Amniotic epithelial cell (primary cell): ENCODE measurements at regions not wholly inside any gene's neighbourhood (a gene's known extent, or its start where the extent isn't known, plus 50 kb on each side); places are given as distances from the start of the nearest gene placed in this dataset.

ENCODE experiments used
- DNase-seq: peaks from one replicate; pipeline ENCODE4 v3.0.0-alpha.2; 2010; ENCODE audit warnings: low read depth

DNA sequence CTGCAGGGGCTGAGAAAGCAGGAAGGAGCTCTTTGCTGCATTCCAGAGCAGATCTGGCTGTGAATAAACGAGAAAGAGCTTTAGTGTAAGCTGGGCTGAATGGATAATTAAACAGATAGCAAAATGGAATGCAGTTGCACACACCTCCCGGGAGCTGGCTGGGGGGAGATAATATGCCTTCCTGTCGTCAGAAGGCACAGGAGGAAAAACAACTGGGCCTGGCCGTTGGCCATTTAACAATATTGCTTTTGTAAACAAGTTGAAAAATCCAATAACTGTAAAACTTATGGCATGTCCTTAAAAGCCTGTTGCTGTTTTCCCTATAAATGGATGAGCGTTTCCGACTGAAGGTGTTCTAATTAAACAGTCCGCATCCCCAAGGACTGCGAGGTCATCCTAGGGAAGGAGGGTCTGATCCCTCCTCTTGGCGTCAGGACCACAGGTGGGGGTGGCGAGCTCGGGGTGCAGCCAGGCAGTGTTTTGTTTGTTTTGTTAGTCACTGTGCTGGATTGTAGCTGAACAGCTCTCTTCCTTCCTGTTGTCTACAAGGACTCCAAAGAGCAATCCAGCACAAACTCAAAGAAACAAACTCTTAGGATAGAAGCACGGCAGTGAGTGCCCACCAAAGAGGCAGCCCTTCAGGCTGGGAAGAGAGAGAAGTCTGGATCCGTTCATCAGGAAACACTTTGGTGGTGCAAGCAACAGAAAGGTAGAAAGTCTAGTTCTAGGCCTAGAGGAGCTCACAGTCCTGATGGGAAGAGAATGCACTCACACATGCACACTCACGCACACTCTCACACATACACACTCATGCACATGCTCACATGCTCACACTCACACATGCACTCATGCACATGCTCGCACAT lies 133.4 kb upstream of the SMAD3 start:
- peak; percentile 65 for DNase-seq

DNA sequence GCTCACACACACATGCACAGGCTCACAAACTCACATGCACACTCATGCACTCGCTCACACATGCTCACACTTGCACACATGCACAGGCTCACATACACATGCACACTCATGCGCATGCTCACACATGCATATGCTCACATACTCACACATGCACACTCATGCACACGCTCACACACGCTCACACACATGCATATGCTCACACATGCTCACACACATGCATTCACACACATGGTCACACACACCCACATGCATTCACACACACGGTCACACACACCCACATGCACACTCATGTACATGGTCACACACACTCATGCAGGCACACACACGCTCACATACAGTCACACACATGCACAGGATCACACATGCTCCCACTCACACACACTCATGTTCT lies 132.8 kb upstream of the SMAD3 start:
- no peak for DNase-seq

DNA sequence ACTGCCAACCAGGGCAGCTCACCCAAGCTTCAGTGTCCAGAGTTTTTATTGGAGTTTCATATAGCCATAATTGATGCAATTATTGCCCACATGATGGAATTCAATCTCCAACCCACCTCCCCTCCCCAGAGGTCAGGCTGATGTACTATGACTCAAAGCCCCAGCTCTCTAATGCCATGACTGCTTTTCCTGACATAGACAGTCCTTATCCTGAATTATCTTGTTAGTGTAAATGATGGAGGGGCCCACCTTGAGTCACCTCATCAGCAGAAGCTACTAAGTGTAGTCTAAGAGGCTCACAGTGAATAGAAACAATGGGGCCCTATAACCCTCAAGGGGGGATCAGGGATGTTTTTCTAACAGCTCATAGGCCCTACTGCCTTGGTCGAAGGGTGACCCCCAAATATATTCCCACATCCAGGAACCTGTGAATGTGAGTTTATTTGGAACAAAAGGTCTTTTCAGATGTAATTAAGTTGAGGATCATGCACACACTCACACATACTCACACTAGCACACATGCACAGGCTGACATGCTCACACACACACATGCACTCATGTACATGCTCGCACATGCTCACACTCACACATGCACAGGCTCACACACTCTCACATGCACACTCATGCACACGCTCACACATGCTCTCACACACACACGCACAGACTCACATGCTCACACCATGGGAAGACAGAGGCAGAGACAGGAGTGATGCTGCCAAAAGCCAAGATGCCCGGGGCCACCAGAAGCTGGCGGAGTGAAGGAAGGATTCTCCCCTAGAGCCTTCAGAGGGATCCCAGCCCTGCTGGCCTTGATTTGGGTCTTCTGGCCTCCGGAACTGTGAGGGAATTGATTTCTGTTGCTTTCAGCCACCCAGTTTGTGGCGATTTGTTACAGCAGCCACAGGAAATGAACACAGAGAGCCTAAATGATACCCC lies 131.2 kb upstream of the SMAD3 start:
- DNase-seq = no peak

DNA sequence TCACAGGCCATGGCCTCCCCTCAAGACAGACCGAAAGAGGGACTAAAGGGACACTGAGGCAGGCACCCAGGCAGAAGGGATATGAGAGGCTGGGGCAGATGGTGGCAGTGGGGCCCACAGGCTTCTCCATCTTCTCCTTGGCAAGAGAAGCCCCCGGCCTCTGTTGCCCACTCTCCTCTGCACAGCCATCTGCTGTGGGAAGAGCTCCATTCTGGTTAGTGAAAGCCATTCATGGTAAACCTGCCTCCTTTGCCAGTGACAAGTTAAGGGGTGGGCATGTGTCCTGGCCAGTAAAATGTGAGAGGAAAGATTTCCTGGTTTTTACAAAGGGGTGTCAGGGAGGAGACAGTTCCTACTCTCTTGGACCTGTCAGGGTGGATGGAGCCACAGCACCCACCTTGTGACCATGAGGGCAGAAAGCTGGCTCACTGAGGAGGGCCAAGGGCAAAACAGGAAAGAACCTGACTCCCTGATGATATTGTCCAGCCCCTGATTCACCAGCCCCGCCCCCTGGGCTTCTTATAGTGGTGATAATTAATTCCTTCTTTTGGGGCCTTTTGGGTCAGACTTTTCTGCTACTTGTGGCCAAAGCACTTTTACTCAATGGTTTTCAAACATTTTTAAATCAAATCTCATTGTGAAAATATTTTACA lies 130.4 kb upstream of the SMAD3 start:
- no peak for DNase-seq

DNA sequence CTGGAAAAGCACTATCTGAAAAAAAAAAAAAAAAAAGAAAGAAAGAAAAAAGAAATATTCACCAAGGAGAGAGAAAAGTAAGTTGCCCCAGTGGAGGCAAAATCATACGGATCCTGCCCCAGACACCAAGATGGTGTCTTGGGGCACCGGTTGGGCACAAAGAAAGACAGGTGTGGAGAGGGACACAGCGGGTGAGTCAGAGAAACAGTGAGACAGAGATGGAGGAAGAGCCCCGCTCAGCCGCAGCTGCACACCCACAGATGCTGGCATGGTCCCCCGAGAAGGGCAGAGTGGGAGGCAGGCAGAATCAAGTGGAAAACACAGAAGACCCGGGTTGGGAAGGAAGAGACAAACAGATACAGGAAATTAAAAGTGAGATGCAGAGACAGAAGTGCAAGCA lies 129.7 kb upstream of the SMAD3 start:
- no peak for DNase-seq

DNA sequence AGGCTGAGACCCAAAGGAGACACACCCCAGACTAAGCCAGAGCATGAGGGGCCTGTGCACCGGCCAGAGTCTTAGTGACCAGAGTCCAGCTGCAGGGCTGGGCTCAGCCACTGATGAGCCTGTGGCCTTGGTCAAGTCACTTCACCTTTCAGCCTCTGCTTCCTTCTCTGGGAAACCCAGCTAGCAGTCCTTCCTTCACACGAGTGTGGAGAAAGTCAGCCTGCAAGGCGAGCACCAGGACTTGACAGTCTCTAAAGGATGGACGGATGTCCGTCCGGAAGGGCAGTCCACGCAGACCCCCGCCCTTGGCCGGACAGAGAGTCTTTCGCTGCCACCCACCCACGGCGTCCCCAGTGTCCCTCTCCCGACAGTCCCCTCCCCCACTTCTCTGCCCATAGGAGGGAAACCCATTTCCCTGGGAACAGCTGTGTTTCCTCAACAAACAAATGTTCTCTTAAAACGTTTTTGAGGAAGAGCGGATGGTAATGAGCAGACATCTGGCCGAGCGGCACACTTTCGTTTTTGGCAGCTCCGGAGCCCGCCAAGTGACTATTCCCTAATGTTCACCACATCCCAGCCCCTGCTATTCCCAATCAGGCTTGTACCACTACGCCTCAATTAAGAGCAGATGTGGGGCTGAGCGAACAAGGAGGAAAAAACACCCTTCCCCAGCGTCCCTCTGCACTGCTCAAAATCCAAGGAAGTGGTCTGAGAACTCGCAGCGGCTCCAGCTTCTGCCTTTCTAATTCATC lies 129.1 kb upstream of the SMAD3 start:
- DNase-seq = no peak

DNA sequence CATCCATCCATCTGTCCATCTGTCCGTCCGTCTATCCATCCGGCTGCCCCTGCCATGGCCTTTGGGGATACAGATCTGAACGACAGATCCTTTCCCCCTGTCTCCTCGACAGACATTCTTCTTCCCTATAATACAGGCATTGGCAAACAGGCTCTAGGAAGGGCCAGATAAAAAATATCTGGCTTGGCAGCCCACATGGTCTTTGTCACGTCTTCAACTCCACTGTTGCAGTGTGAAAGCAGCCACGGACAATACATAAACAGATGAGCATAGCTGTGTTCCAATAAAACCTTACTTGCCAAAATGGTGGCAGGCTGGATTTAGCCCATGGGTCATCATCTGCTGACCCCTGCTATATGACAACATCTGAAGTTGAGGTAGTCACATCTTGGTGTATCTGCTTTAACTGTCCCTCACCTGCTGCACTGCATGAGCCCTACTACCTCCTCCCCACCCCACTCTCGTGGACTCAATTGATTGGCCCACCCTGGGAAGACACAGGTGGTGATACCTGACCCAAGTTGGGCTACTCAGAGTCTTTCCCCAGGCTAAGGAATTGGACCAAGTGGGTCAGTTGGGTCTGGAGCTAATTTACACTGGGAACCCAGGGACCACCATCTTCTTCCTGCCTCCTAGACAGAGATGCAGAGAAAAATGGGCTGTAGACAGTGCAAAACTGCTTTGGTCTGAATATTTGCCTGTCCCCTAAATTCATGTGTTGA lies 128.4 kb upstream of the SMAD3 start:
- DNase-seq = no peak

DNA sequence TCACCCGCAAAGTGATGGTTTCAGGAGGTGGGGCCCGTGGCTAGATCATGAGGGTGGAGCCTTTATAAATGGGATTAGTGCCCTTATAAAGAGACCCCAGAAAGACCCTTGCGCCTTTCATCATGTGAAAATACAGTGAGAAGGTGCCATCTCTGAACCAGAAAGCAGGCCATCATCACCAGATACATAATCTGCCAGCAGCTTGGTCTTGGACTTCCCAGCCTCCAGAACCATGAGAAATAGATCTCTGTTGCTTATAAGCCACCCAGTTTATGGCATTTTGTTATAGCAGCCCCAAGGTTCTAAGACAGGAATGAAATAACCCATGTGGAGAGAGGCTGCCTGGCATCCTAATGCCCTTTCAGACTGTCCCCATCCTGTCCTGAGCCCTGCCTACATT lies 127.8 kb upstream of the SMAD3 start:
- DNase-seq = no peak

DNA sequence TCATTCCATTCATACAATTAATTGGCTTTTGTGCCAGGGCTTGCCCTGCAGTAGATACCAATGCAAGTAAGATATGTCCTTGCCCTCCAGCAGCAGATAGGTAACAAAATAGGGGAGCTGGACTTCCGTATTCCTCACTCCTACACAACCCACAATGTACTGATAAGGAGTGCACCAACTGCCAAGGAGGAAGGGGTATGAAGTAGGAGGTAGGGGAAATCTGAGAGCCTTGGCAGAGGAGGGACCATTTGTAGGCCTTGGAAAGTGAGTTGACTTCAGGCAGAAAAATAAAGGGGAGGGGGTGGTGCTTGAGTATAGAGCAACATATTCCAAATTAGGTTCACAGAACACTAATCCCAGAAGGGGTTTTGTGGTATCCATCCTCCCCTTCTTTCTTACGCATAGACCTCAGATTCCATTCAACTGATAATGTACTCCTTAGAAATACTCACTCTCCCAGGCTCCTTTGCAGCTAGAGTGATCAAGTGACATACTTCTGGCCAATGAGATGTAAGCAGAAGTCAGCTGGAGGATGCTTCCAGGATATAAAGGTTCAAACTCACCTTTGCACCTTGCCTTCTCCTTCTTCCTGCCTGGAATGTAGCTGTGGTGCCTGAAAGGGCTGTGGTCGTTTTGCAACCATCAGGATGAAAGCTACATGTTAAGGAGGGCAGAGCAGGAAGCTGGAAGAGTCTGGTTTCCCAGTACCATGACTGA lies 127.1 kb upstream of the SMAD3 start:
- peak; percentile 57 for DNase-seq

DNA sequence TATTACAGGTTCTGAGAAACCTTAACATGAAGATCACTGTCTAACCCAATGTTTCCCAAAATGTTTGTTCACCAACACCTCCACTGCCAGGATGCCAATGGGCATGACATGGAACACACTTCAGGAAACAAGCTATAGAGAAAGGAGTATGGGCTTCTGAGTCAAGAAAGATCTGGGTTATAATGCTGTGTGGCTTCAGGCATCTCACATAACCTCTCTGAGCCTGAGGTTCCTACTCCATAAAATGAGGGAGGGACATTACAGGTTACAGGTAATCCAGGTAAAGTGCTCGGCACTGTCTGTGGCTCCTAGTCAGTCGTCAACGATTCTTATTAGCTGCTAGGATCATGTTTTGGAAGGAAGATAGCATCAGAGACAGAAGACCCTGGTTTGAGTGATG lies 126.4 kb upstream of the SMAD3 start:
- no peak for DNase-seq

DNA sequence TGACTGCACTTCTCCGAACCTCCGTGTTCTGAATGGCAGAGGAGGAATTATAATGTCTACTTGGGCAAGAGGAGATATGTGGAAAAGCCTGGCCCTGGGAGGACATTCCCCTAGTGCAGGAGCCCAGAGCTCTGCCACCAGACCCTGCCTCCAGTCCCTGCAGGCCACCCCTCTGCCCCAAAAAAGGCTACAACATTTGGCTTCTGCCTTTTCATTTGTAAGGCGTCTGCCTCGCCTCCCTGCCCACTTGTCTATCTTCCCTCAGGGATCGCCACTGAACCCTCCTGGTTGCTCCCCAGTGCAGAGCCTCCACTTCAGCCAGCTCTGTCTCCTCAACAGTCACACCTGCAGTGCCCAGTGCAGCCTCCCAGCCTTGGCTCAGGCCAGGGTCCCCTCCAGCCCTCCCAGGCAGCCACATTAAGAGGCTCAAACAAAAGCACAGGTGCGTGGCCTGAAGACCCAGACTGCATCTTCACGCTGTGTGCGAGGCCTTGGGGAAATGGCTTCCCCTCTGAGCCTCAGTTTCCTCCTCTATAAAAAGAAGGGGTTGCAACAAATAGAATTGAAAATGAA lies 125.9 kb upstream of the SMAD3 start:
- DNase-seq = no peak

DNA sequence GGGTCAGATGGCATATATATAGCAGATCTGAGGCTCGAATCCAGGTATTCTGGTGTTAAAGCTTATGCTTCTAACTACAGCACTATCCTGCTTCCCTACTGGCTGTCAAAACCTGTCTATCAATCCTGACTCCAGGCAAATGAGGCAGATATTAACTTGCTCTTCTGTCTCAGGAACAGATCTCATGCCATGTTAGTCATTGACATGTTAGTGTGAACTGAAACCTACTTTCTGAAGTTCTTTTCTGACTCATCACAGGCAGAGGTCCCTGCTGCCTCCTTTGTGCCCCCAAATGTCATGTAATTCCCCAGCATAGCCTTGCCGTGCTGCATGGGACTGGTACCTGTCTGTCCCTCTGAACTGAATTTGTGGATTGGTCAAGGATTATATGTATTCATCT lies 125.0 kb upstream of the SMAD3 start:
- DNase-seq = no peak

DNA sequence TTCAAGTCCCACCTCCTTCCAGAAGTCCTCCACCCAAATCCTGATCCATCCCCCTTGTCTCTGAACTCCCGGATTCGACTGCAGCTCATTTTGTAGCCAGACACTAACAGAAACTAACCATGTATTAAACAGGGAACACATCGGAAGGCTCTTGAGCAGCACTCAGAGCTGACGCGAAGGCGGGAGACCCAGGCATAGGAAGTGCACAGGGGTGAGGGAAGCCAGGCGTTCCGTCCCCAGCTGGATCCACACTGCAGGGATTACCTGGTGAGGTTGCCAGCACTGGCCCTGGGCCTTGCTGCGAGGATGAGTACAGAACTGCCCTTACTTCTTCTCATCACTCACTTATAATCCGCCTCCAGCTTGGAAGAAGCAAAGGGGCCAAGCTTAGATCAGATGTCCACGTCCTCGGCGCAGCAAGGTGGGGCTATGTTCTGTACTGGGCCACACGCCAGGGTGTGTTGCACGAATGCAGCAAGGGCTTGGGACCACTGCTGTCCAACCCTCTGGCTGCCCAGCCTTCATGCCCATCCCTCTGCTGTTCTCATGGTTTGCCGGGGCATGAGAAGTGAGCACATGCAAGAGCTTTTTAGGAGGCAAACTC lies 124.2 kb upstream of the SMAD3 start:
- DNase-seq = no peak

DNA sequence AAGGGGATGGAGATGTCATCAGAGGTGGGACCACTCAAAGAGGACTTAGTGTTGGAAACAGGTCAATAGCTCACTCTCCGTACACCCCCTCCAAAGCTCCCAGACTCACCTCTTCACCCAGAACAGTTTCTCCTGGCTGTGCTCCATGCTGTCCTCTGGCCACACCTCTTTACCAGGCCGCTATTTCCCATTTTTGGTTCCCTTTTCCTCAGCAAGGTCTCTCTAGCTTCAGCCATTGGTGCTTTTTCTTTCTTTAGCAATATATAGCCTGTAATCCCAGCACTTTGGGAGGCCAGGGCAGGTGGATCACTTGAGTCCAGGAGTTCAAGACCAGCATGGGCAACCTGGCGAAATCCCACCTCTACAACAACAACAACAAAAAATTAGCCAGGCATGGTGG lies 123.6 kb upstream of the SMAD3 start:
- no peak for DNase-seq

DNA sequence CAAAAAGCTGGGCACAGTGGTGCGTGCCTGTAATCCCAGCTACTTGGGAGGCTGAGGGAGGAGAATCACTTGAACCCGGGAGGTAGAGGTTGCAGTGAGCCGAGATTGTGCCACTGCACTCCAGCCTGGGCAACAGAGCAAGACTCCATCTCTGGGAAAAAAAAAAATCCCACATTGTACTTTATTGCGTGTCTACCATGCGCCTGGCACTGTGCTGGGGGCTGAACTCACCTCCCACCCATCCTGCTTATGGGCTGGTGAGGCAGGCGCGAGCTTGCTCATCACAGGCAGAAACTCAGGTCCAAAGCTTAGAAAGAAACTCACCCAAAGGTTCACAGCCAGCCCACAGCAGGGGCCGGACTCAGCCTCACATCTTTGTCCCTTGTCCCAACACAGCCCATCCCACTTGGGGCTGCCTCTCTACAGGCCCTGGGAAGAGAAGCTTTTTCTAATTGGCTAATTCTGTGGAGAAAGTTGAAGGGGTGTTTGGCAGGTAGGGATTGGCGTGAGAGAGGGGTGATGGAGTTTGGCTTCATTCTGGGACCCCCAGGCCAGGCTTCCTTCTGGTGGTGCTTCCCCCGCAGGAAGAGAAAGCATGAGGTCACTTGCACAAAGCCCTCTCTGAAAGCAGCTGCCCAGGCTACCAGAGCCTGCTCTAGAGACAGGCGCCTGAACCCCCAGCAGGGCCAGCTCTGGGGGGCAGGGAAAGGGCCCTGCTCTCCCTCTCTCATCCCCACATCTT lies 122.6 kb upstream of the SMAD3 start:
- no peak for DNase-seq

DNA sequence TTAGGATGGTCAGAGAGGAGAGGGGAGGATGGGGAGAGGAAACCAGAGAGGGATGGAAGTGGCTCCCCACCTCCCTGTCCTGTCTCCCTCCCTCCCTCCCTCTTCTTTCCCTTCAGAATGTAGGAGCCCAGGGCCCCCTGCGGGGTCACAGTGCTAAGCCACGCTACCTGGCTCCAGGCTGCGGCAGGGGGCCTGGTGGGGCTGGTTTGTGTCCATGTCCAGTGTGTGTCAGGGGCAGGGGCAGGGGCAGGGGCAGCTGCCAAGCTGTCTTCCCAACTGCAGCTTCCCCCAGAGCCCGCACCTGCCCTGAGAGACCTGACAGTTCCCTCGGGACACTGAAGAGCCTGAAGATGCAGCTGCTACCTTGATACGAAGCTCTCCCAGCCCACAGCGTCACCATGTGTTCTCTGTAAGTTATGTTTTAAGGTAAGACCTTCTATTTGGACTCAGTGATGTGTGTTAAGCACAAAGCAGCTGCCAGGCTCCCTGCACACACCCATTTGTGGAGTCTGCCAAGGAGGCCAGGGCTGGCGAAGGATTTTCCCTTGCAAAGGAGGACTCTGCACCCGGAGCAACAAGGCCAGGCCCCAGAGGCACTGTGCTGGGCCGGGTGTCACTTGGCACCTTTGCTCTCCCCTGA lies 121.8 kb upstream of the SMAD3 start:
- DNase-seq = no peak

DNA sequence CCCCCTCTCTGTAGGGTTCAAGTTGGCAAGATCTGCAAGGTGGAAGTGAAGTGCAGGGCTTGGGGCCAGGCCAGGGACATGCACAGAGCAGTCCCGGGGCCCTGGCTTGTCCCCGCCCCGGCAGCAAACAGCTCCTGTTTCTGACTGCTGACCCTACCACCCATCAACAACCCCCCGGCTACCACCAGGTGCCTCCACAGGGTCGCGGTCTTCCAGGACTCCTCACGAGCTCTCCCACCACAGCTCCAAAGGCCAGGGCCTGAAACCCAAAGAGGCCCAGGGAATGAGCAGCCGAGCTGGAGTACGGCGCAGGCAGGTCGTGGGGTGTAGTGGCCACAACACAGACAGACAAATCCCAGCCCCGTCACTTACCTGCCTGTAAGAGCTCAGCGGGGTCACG lies 121.3 kb upstream of the SMAD3 start:
- DNase-seq = no peak

DNA sequence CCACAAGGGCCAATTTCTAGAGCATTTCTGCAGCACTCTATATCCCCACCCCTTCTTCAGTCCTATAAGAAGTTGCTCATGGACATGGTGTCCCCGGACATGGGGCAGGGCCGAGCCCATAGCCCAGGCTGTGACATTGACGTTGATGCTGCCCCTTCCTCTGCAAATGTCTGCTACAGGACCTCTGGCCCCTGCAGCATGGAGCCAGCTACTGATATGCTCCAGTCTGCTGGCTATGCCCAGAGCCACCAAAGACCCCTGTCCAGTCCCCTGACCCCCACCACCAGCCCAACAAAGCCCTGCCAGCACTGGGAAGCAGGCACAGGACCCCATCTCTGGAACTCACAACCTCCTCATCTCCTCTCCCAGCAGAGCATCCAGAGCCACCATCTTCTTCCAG lies 120.1 kb upstream of the SMAD3 start:
- no peak for DNase-seq

DNA sequence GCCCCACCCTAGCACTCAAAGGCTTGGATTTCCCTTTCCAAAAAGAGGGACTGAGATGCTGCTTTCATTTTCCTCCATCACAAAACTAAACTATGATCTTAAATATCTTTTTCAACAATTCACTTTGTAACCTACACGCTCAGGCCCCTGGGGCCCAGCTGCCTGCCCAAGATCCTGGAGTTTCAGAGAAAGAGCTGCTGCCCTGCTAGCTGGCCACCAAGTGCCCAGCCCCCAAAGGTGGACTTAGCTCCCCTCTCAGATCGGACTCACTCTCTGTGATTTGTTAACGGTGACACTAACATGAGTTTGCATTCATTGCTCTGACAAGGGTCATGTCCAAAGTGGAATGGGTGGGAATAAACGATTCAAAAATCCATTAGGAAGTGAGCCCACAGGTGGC lies 119.6 kb upstream of the SMAD3 start:
- no peak for DNase-seq
